ENCODE measurements at regions not wholly inside any gene's neighbourhood (a gene's known extent, or its start where the extent isn't known, plus 50 kb on each side); places are given as distances from the start of the nearest gene placed in this dataset.

GRCh38 chr3:11953350-11953749 lies 50.8 kb upstream of the SYN2 start:
- Histone ChIP-seq H3K27me3 (no peaks in the 10 kb centered on the region), H3K4me1 (no peaks in the 10 kb centered on the region), H3K9me3 (no peaks in the 10 kb centered on the region), H3K4me3 (no peak overlapping the region), H3K27ac (no peak overlapping the region), H3K36me3 (peaks cover 0 to 2% (median 0%) of the 10 kb centered on the region in 4 donors)
- TF ChIP-seq CTCF (IDR thresholded peaks at IDR 0.05) (no peak), POLR2A (IDR thresholded peaks at IDR 0.05) (no peak)
- no peak for DNase-seq
- WGBS (ENCODE audit: insufficient coverage, low coverage, low lambda C conversion rate, missing lambda C conversion rate), result 35% methylated on average over 2 of the region's 4 CpGs
- intact Hi-C loops (cut with DNase I), result no loop called here
- no peak for ATAC-seq

- Histone ChIP-seq H3K4me1 (no peaks in the 10 kb centered on the region), H3K4me3 (no peak overlapping the region), H3K27me3 (no peaks in the 10 kb centered on the region), H3K36me3 (peaks cover 0 to 2% (median 0%) of the 10 kb centered on the region in 4 donors), H3K27ac (no peak overlapping the region), H3K9me3 (no peaks in the 10 kb centered on the region)
- no peak for TF ChIP-seq CTCF (IDR thresholded peaks at IDR 0.05)
- TF ChIP-seq POLR2A (IDR thresholded peaks at IDR 0.05), result no peak
- no peak for DNase-seq
- intact Hi-C loops (cut with DNase I), result no loop called here
- ATAC-seq, result no peak
- WGBS (ENCODE audit: insufficient coverage, low coverage, low lambda C conversion rate, missing lambda C conversion rate), result 71% methylated on average over 6 of the region's 6 CpGs
Observed at GRCh38 chr3:11953778-11954177, 50.4 kb upstream of the SYN2 start.

GRCh38 chr3:11954312-11954934 lies 49.8 kb upstream of the SYN2 start:
- ATAC-seq (no peak), DNase-seq (no peak)
- intact Hi-C loops (cut with DNase I), result no loop called here
- no peaks in the 10 kb centered on the region for H3K27me3 ChIP-seq
- WGBS (ENCODE audit: insufficient coverage, low coverage, low lambda C conversion rate, missing lambda C conversion rate), result 72% methylated on average over 6 of the region's 8 CpGs
- H3K27ac ChIP-seq, result no peak overlapping the region
- TF ChIP-seq POLR2A (IDR thresholded peaks at IDR 0.05), result no peak
- TF ChIP-seq CTCF (IDR thresholded peaks at IDR 0.05), result no peak
- H3K4me1 ChIP-seq, result no peaks in the 10 kb centered on the region
- no peaks in the 10 kb centered on the region for H3K9me3 ChIP-seq
- no peak overlapping the region for H3K4me3 ChIP-seq
- peaks cover 0 to 2% (median 0%) of the 10 kb centered on the region in 4 donors for H3K36me3 ChIP-seq

Small RNA genes in the stretch of these regions (small RNA-seq; reads per million reads assigned to genes)
- gene RN7SL147P, result 0 to 0.19 reads per million in 2 experiments

Data from right lobe of liver (tissue), 6 donors.